ENCODE measurements at regions not wholly inside any gene's neighbourhood (a gene's known extent, or its start where the extent isn't known, plus 50 kb on each side); places are given as distances from the start of the nearest gene placed in this dataset.
"Not testable (repeated sequence)": the region's sequence is repeated elsewhere in the genome, so short reads cannot be mapped to it uniquely, and the experiment has no call there.

GRCh38 chr6:93749191-93749590 lies 329.8 kb upstream of the EPHA7 start:
- DNase-seq = no peak

- DNase-seq = no peak
Measured at GRCh38 chr6:93746892-93747291, 327.5 kb upstream of the EPHA7 start.

- no peak for DNase-seq
Measured at GRCh38 chr6:93745306-93745705, 325.9 kb upstream of the EPHA7 start.

GRCh38 chr6:93735099-93735498 lies 315.7 kb upstream of the EPHA7 start:
- DNase-seq = no peak

GRCh38 chr6:93731306-93731705 lies 311.9 kb upstream of the EPHA7 start:
- DNase-seq = no peak

- DNase-seq = no peak
Measured at GRCh38 chr6:93728150-93728549, 308.8 kb upstream of the EPHA7 start.

GRCh38 chr6:93727447-93727846 lies 308.1 kb upstream of the EPHA7 start:
- no peak for DNase-seq

GRCh38 chr6:93721386-93722048 lies 302.2 kb upstream of the EPHA7 start:
- no peak for DNase-seq

- DNase-seq = no peak
Measured at GRCh38 chr6:93713974-93714373, 294.6 kb upstream of the EPHA7 start.

- DNase-seq = no peak
Measured at GRCh38 chr6:93703431-93703830, 284.1 kb upstream of the EPHA7 start.

- no peak for DNase-seq
Measured at GRCh38 chr6:93701526-93701925, 282.2 kb upstream of the EPHA7 start.

- DNase-seq = no peak
Measured at GRCh38 chr6:93685494-93685893, 266.1 kb upstream of the EPHA7 start.

GRCh38 chr6:93684339-93684738 lies 265.0 kb upstream of the EPHA7 start:
- no peak for DNase-seq

GRCh38 chr6:93679836-93680235 lies 260.5 kb upstream of the EPHA7 start:
- DNase-seq = no peak

GRCh38 chr6:93678841-93679454 lies 259.6 kb upstream of the EPHA7 start:
- no peak for DNase-seq

GRCh38 chr6:93677264-93677965 lies 258.1 kb upstream of the EPHA7 start:
- DNase-seq = no peak

- no peak for DNase-seq
Measured at GRCh38 chr6:93676581-93676980, 257.2 kb upstream of the EPHA7 start.

GRCh38 chr6:93675856-93676417 lies 256.6 kb upstream of the EPHA7 start:
- no peak for DNase-seq

GRCh38 chr6:93663111-93663510 lies 243.8 kb upstream of the EPHA7 start:
- DNase-seq = no peak

- no peak for DNase-seq
Measured at GRCh38 chr6:93654548-93654947, 235.2 kb upstream of the EPHA7 start.

- DNase-seq = no peak
Measured at GRCh38 chr6:93644611-93645010, 225.3 kb upstream of the EPHA7 start.

GRCh38 chr6:93639126-93639525 lies 219.8 kb upstream of the EPHA7 start:
- no peak for DNase-seq

GRCh38 chr6:93636987-93637664 lies 217.8 kb upstream of the EPHA7 start:
- not testable (repeated sequence) for DNase-seq
